GM12878 (cell line): ENCODE measurements at regions not wholly inside any gene's neighbourhood (a gene's known extent, or its start where the extent isn't known, plus 50 kb on each side); places are given as distances from the start of the nearest gene placed in this dataset.

Experiments
- BCL11A ChIP-seq: IDR thresholded peaks from 2 replicates; pipeline ENCODE4 v1.6.1; 2011; ENCODE audit warnings: low read depth, low read length
- BRCA1 ChIP-seq: IDR thresholded peaks from 2 replicates; pipeline ENCODE4 v1.6.1; 2011; ENCODE audit warnings: low read depth, low read length, improper control_type of control experiment
- CTCF ChIP-seq, 3 experiments: IDR thresholded peaks in 2 of 3; conservative IDR thresholded peaks in 1 of 3; 2 replicates each; pipeline ENCODE4 v1.5.1; 2011; ENCODE audit warnings: low read depth in 3 of 3, low read length in 3 of 3, mild to moderate bottlenecking in 3 of 3, control low read depth in 2 of 3, moderate library complexity in 2 of 3, inconsistent platforms in 1 of 3, mixed read lengths in 1 of 3; ENCODE audit not compliant: control insufficient read depth in 2 of 3, insufficient read depth in 1 of 3; ENCODE audit errors: extremely low read depth in 1 of 3
- EZH2 ChIP-seq: IDR thresholded peaks from 2 replicates; pipeline ENCODE4 v1.6.1; 2012; ENCODE audit warnings: low read depth, mild to moderate bottlenecking, control low read depth, inconsistent platforms, low read length, borderline replicate concordance; ENCODE audit not compliant: control insufficient read depth
- IKZF1 ChIP-seq: fragments of 450-650 bp; conservative IDR thresholded peaks from 2 replicates; pipeline ENCODE4 v1.6.1; 2017; ENCODE audit warnings: antibody characterized with exemption, mild to moderate bottlenecking
- MAX ChIP-seq: IDR thresholded peaks from 2 replicates; pipeline ENCODE4 v1.6.1; 2012; ENCODE audit warnings: low read depth, low read length, improper control_type of control experiment
- NFIC ChIP-seq: IDR thresholded peaks from 2 replicates; pipeline ENCODE4 v1.6.1; 2012; ENCODE audit warnings: low read depth, mild to moderate bottlenecking, inconsistent platforms, low read length, moderate library complexity
- POLR2A ChIP-seq: IDR thresholded peaks from 2 replicates; pipeline ENCODE4 v1.6.1; 2011; ENCODE audit warnings: low read depth, mild to moderate bottlenecking, low read length
- REST ChIP-seq: IDR thresholded peaks from 2 replicates; pipeline ENCODE4 v1.6.1; 2012; ENCODE audit warnings: mild to moderate bottlenecking, low read depth, low read length
- SKIL ChIP-seq: fragments of 450-650 bp; IDR thresholded peaks from 2 replicates; pipeline ENCODE4 v1.6.1; 2017; ENCODE audit warnings: mild to moderate bottlenecking, low read depth, inconsistent platforms; ENCODE audit not compliant: poor library complexity, severe bottlenecking
- SPI1 ChIP-seq: IDR thresholded peaks from 2 replicates; pipeline ENCODE4 v1.6.1; 2011; ENCODE audit warnings: low read depth, mild to moderate bottlenecking, low read length, moderate library complexity, borderline replicate concordance; ENCODE audit not compliant: insufficient read depth
- USF1 ChIP-seq: IDR thresholded peaks from 2 replicates; pipeline ENCODE4 v1.6.1; 2011; ENCODE audit warnings: borderline replicate concordance, low read depth, mild to moderate bottlenecking, moderate library complexity, mixed read lengths, low read length; ENCODE audit not compliant: insufficient read depth; ENCODE audit errors: extremely low read length
- ZBED1 ChIP-seq: IDR thresholded peaks from 2 replicates; pipeline ENCODE4 v1.6.1; 2016; ENCODE audit warnings: borderline replicate concordance
- ZZZ3 ChIP-seq: IDR thresholded peaks from 2 replicates; pipeline ENCODE4 v1.6.1; 2011; ENCODE audit warnings: low read depth; ENCODE audit not compliant: control insufficient read depth, insufficient read length

- TF ChIP-seq REST (no peak), ZBED1 (no peak), MAX (no peak), SPI1 (no peak), BCL11A (no peak), CTCF (IDR thresholded peaks at IDR 0.05 in 2 of 3, conservative IDR thresholded peaks at IDR 0.05 in 1 of 3; ENCODE audit: control insufficient read depth in 2 of 3, extremely low read depth in 1 of 3, insufficient read depth in 1 of 3, low read depth in 3 of 3, low read length in 3 of 3) (no peak), USF1 (no peak), EZH2 (no peak), IKZF1 (no peak), ZZZ3 (no peak), POLR2A (no peak), NFIC (no peak), BRCA1 (no peak), SKIL (no peak)
These were observed 1967.6 kb downstream of the MRPL39 start for GRCh38 chr21:23639721-23640120.
